GM06990 (cell line): ENCODE measurements at regions not wholly inside any gene's neighbourhood (a gene's known extent, or its start where the extent isn't known, plus 50 kb on each side); places are given as distances from the start of the nearest gene placed in this dataset.

Source experiments
- DNase-seq: peaks from one replicate; pipeline ENCODE4 v3.0.0-alpha.2; 2011; ENCODE audit not compliant: insufficient read length; ENCODE audit errors: extremely low read depth
- H3K27me3 ChIP-seq: replicated peaks from 2 replicates; pipeline ENCODE4 v1.6.0; 2011; ENCODE audit warnings: low read length; ENCODE audit not compliant: control insufficient read depth, insufficient read depth
- H3K36me3 ChIP-seq: 2 replicates; pipeline ENCODE4 v1.5.1; 2011; ENCODE audit warnings: low read length; ENCODE audit not compliant: control insufficient read depth, insufficient read depth
- H3K4me3 ChIP-seq: replicated peaks from 2 replicates; pipeline ENCODE4 v1.5.1; 2011; ENCODE audit warnings: low read depth, mild to moderate bottlenecking, control low read depth, low read length
- TF ChIP-seq, protein P1 (sequence below): IDR thresholded peaks from 2 replicates; pipeline ENCODE4 v1.5.1; 2011; ENCODE audit warnings: low read length, control low read depth, mild to moderate bottlenecking, inconsistent platforms; ENCODE audit not compliant: insufficient read depth, poor library complexity, severe bottlenecking

DNA sequence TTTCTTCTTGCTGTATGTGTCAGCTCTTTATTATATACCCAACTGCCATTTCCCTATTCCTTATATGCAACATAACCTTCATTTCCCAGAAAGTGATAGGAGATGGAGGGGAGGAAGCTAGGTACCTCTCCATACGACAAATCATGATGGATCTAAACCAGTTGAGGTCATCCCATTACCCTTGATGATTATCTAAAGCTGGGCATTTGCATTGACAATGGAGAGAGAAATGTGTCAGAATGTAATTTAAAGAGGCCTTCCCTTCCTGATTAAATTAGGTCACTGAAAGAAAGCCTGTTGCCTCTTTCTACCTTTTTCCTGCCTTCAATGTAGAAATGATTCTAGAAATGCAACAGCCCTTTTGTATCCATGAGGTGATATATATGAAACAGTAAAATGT is 81.9 kb downstream of the SUCNR1 start:
- no peak for DNase-seq
- Histone ChIP-seq H3K36me3 (no peaks in the 10 kb centered on the region), H3K4me3 (no peak overlapping the region), H3K27me3 (no peaks in the 10 kb centered on the region; the same call in 1 of the 2 replicates)
- TF ChIP-seq, protein P1, sequence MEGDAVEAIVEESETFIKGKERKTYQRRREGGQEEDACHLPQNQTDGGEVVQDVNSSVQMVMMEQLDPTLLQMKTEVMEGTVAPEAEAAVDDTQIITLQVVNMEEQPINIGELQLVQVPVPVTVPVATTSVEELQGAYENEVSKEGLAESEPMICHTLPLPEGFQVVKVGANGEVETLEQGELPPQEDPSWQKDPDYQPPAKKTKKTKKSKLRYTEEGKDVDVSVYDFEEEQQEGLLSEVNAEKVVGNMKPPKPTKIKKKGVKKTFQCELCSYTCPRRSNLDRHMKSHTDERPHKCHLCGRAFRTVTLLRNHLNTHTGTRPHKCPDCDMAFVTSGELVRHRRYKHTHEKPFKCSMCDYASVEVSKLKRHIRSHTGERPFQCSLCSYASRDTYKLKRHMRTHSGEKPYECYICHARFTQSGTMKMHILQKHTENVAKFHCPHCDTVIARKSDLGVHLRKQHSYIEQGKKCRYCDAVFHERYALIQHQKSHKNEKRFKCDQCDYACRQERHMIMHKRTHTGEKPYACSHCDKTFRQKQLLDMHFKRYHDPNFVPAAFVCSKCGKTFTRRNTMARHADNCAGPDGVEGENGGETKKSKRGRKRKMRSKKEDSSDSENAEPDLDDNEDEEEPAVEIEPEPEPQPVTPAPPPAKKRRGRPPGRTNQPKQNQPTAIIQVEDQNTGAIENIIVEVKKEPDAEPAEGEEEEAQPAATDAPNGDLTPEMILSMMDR = no peak

DNA sequence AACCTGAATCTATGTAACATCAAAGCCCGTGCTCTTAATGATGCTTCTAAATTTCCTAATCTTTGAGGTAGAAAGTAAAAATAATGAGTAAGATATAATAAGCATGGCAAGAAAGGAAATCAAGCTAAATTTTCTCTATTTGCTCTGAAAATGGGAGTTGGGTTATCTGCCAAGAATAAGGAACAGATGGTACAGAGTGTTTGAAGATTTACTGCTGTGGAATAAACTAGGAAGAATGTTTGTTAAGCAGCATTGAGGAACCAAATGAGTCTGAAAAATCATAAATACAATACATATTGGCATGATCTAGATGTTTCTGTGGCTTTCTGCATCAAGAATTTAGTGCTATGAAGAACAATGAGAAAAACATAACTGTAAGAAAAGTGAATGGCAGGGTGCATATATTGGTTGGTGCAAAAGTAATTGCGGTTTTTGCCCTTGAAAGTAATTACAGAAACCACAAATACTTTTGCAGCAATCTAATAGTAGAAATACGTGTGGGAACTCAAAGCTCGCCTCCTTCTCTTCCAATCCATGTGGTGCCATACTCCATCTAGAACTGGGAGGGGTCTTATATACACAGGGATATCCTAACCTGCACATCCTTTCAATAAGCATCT is 87.6 kb downstream of the SUCNR1 start:
- Histone ChIP-seq H3K27me3 (no peaks in the 10 kb centered on the region; the same call in 1 of the 2 replicates), H3K36me3 (no peaks in the 10 kb centered on the region), H3K4me3 (no peak overlapping the region)
- no peak for DNase-seq
- TF ChIP-seq, protein P1 = no peak

DNA sequence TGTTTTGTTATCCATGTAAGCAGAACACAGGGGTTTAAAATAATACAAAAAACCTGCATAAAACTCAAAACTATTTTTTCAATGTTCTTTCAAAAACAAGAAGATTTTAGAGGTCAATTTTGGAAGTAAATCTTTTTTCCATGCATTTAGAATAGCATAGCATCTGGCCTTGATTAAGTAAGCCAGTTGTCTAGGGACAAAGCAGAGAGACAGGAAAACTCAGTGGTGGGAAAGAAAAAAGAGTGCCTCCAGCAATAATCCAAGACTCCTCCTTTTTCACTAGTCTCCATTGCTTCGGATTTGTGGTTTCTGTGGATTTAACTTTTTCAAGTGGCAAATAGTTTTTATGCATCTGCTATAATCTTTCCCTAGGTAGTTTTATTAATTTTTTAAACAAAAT is 88.9 kb downstream of the SUCNR1 start:
- TF ChIP-seq, protein P1 = no peak
- DNase-seq = no peak
- no peaks in the 10 kb centered on the region for H3K36me3 ChIP-seq

DNA sequence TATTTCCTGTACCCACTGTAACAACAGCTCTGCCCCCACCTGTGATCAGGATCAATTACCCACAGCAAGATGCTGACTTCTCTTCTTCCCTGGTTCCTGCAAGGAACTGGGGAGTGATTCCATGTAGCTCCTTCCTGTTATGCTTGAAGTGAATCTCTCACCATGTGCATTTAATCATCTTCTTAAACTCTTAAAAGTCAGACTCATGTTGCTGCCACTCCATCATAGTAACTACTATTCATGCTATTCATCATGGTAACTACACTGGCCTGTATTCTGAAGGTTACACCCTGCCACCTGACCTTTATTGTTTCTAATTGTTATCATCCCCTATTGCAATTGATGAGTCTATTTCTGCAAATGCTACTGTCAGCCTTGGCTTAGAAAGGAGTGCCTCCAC is 89.5 kb downstream of the SUCNR1 start:
- Histone ChIP-seq H3K36me3 (no peaks in the 10 kb centered on the region), H3K4me3 (no peak overlapping the region), H3K27me3 (no peaks in the 10 kb centered on the region)
- TF ChIP-seq, protein P1 = no peak
- DNase-seq = no peak

More for the DNA sequence above, 88.9 kb downstream of the SUCNR1 start:
- no peaks in the 10 kb centered on the region for H3K27me3 ChIP-seq
- no peak overlapping the region for H3K4me3 ChIP-seq

DNA sequence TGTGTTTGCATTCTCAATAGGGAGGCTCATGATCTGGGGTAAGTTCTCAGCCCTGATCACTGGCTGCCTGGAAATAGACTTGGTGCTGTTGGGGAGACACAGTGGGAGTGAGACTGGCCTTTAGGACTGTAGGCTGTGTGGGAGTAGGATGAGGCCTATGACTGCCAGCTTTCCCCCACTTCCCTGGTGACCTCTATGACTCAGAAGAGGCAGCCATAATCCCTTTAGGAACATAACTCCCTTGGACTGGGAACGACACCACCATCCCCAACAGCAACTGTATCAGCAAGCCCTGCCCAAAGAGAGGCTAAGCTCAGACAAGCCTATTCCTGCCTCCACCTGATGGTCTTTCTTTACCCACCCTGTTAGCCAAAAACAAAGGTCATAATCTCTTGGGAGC is 91.3 kb downstream of the SUCNR1 start:
- no peak overlapping the region for H3K4me3 ChIP-seq
- no peak for DNase-seq
- no peaks in the 10 kb centered on the region for H3K36me3 ChIP-seq
- H3K27me3 ChIP-seq = no peaks in the 10 kb centered on the region
- TF ChIP-seq, protein P1 = no peak

DNA sequence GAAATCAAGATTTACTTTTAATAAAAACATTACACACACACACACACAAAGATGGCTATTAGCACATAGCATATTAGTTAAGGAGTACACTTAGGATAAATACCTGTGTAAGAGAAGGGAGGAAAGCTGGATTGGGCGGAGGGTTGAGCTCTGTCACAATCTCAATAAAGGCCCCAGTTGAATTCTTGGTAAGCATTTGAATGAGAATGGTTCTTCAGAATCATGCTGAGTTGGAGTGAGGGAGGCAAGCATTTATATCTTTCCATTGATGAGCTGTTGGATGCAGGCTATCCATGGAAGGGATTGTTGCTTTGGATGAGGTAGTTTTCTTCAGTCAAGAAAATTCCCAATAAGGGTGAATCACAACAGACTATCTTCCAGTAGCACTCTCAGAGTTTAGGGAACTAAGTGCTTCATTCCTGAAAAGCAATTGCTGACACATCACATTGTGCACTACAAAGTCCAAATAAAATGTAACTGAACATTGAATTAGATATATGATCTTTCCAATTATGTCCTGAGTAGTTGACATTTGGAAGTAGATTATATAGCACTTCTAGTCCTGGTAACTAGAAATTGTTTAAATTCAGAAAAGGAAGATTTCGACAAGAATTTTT is 95.7 kb downstream of the SUCNR1 start:
- H3K4me3 ChIP-seq = no peak overlapping the region
- DNase-seq = no peak
- no peaks in the 10 kb centered on the region for H3K36me3 ChIP-seq
- TF ChIP-seq, protein P1 = no peak
- H3K27me3 ChIP-seq = no peaks in the 10 kb centered on the region
